Frontal cortex (tissue), 3 donors: ENCODE measurements at regions not wholly inside any gene's neighbourhood (a gene's known extent, or its start where the extent isn't known, plus 50 kb on each side); places are given as distances from the start of the nearest gene placed in this dataset.

Experiments
- DNase-seq, 2 donors: peaks; one replicate each; pipeline ENCODE4 v3.0.0; 2012; ENCODE audit warnings: low spot score in 2 of 2
- FAIRE-seq: peaks from 2 replicates; lab custom pipeline; 2012; peaks lifted over from hg19 to GRCh38; lab: Jason Lieb, UNC
- donor health status: control.
- donor health status: control.
- donor health status: control.

DNA sequence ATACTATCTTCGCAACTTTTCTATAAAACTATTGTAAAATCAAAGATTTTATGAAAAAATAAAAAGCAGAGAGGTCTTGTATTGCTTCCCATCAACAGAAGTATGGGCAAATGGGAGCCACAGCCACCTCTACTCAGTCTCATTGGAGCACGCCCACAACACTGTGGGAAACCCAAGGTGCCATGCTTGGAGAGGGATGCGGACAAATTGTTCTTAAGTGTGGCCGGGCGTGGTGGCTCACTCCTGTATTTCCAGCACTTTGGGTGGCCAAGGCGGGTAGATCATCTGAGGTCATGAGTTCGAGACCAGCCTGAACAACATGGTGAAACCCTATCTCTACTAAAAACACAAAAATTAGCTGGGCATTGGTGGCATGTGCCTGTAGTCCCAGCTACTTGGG lies 498.2 kb upstream of the SOX5 start:
- no peak for FAIRE-seq
- no peak for DNase-seq

DNA sequence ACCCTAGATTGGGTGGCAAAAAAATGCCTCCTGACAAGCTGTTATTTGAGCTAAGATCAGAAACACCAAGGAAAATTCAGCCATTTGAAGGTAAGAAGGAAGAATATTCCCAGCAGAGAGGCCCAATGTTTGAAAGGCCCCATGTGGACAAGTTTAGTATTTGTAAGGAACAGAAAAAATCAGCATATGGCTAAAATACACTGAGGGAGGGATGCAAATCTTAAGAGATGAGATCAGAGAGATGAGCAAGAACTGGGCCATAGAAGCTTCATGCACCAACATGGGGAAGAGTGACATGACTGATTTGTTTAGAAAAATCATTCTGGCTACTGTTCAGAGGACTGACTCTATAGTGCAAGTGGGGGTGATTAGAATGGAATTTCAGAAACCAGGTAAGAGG lies 496.8 kb upstream of the SOX5 start:
- FAIRE-seq: no peak
- no peak for DNase-seq

DNA sequence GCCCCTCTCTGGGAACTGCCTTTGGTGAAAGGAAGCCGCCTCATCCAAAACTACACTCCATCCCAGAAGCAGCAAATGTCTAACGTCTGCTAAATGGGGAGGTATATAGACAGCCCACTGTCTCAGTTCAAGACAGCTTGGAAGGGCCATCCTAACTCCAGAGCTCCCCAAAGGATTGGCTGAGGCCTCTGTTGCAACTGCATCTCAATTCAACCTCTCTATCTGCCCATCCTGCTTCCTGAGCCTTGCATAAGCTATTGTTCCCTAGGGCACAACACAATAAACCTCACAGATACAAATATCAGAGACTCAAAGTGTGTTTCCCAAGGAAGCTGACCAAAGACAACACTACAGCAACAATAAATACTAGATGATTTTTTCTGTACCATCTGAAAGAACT lies 495.2 kb upstream of the SOX5 start:
- FAIRE-seq (no peak), DNase-seq (no peak)

DNA sequence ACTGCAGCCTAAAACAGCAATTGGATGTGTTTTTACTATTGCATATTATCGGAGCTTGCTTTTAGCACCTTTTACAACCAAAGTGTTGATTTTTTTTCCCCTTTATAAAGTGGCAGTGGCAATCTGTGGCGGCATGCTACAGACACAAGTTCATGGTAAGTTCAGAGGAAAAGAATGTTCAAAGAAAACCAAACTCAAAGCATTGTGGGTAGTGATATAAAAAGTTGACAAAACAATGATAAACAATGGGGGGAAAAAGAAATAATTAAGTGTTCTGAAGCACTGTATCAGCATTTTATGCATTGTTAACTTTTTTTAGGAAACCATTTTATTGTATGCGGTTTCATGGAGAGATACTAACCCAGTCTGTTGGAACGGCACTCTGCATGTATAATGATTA lies 492.0 kb upstream of the SOX5 start:
- DNase-seq: no peak
- no peak for FAIRE-seq

DNA sequence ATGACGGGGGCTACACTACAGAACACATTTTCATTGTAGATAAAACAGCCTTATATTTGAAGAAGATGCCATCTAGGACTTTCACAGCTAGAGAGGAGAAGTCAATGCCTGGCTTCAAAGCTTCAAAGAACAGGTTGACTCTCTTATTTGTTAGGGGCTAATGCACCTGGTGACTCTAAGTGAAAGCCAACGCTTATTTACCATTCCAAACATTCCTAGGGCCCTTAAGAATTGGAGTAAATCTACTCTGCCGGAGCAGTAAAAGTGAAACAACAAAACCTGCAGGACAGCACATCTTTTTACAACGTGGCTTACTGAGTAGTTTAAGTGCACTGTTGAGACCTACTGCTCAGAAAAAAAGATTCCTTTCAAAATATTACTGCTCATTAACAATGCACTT lies 487.2 kb upstream of the SOX5 start:
- DNase-seq (no peak), FAIRE-seq (no peak)

DNA sequence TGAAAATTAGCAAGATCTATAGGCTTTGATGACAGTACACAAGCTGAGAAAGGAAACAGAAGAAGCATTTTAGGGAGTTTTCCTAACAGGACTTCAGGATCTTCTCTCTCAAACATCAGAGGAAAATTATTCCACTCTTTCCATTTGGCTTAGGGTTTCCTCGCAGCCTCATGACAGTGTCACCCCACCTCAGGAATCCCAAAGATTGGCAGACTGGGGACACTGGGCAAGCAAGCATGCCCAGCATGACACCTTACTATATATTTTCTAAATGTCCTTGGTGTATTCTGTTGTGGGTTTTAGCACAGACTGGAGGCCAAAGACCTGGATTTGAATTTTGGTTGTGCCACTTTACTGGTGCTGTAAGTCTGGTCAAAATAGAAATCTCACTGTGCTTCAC lies 482.4 kb upstream of the SOX5 start:
- DNase-seq: no peak
- FAIRE-seq: no peak

DNA sequence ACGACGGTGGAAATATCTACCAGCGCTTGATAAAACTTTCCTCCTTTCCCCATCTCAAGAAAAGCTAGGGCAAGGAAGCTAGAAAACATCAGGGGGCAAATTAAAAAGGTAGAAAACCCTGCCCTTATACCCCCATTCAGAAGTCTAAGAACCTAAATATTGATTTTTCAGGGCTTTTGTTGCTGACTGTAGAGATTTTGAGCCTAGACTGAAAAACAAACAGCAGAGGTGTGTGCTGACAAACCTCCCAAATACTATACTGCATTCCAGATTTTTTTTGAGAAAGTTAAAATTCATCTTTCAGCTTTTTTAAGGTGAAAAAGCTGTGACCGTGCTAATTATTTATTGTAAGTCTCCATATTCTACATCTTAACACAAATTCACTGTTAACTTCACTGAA lies 478.3 kb upstream of the SOX5 start:
- FAIRE-seq (no peak), DNase-seq (no peak)

DNA sequence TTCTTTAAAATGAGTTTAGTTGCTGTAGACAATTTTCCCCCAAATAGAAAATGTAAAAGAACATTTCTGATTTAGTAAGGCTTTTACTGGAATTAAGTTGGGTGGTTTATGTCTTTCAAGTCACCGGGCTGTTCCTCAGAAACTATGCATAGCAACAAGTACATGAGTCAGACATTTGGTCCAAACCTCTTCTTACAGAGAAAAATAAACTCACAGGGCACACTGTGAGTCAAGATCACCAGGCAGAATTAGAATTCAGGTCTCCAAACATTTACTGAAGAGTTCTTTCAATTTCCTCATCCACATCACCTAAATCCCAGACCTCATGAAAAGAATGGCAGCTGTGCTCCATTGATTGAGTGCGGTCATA lies 476.1 kb upstream of the SOX5 start:
- DNase-seq (no peak), FAIRE-seq (no peak)

DNA sequence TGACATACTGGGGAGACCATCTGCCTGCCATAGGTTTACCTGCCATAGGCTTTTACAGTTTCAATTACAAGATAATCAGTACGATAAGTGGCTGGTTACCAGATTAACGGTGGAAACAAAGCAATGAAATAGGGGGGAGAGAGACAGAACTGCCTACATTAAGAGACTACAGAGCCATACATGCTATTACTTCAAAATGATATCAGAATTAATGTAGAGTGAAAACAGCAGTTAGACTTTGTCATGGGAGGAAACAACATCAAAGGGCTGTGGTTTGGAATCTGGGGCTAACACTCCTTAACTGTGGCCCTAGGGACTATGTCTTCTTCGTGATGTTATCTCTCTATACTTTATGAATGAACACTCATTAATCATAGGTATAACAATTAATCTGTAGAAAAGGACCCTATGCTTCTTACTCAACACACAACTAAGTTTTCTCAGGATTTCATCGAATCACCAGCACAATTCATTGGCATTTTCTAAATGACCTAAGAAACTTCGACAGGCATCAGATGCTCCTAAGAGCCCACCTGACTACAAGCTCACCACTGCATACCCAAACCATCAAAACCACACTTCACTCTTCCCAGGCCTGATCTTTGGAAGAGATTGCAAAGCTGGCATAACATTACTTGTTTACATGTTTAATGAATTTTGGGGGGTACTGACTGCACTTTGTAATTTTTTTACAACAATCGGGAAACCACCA lies 475.6 kb upstream of the SOX5 start:
- FAIRE-seq: no peak

DNA sequence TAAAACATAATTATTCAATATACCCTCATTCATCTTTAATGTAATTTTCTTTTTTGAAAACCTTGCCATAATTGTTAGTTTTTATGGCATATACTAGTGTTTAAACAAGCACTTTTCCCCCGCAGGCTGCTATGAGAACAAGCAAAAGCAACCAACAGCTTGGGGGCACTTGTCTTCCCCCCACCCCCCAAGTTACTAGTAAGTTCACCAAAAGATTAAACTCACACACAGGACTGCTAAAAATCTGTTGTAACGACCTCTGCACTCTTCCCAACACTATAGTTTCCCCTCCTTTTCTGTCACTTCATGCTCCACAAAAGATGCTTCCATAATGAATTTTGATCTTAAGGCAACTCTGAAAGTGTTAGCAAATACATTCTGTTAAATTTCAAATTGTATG lies 474.9 kb upstream of the SOX5 start:
- no peak for FAIRE-seq
- no peak for DNase-seq

More for the DNA sequence above, 475.6 kb upstream of the SOX5 start:
- no peak for DNase-seq

DNA sequence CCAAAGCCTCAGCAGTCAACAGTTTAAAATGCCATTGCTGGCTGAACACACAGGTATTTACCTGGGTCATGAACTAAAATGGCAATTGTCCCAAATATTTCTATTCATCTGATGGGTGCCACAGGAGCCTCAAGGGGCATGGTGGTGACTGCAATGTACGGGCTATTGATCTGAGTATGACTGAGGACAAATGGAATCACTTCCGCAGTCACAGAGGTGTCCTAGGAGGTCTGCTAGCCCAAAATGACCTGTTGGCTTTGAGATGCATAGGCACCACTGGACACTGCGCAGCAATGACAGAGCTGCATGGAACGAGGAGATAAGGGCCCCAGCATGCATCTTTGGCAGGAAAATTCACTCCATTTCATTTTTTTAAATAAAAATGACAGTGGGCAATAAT lies 474.1 kb upstream of the SOX5 start:
- FAIRE-seq (no peak), DNase-seq (no peak)

DNA sequence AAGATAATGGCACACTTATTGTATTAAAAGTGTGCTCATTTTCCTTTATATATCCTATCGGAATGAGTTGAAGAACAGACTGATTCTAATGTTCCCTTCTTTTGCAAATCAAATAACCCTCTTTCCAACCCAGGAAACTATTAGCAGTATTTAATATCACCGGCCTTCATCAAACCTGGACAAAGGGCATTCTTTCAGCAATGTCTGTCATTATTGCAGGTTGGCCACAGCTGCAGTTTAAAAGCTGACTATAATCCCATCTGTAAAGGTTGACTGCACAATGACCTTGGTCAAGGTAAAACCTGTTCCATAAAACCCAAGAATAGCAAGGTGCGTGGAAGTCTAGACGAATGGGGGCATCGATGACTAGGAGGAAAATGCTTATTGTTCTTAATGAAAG lies 472.3 kb upstream of the SOX5 start:
- no peak for FAIRE-seq

DNA sequence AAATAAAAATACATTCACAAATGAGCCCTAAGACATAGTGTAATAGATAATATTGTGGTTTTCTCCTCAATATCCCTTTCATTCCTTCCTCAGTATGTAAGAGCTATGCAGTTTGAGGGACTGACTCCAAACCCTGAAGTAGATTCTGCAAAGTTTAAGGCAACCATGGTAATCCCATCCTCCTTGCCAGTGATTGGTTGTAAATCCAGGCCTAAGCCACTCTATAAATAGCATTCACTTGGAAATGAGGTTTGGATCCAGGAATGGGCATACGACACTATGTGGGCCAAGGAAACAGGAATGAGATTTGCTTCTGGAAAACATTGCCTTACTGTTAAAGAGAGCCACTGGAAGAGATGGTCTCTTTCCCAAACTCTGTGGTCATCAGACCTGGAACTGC lies 468.7 kb upstream of the SOX5 start:
- no peak for DNase-seq
- FAIRE-seq: no peak

More for the DNA sequence above, 472.3 kb upstream of the SOX5 start:
- DNase-seq: no peak

DNA sequence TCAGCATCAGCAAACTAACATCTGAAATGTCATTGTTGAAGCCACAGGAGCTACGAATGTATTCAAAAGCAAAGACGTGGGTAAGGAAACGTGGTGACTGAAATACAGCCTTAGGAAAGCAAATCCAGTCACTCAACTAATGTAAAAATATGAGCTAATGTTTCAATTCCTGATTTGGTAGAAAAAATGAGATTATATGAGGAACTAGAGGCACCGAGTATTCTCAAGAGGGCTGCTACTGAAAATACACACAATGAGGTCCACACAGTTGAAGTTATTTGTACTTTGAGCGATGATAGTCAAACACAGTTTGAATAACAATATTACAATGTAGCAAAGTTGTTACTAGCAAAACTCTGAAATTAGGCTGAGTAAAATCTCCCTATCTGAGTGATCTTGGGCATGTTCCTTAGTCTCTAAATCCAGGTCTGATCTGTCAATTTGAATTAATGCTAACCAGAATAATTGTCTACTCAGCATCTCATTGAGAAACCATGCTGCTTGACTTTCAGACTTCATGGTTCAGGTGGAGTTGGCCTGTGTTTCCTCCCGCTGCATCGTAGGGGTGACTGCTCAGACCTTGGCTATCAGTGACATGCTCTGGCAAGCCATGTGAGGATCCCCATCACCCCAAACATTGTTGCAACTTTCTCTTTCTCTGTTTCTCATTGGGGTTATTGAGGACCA lies 467.1 kb upstream of the SOX5 start:
- FAIRE-seq (no peak), DNase-seq (no peak)

DNA sequence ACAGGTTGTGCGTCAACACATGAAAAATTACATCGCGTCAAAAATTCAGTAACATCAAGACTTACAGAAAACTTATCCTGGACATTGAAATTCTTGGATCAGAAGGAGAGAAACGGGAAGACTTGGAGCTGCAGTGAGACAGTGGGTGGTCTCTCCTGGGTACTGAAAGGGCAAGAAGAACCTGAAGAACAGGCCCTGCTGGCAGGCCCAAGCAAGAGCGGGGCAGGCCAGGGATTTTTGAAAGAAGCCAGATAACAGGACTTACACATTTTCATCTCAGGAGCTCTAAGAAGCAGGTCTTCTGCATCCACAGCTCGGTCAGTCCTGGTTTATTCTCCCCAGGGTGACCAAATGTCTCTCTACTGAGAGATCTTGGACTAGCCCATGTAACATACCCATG lies 466.5 kb upstream of the SOX5 start:
- FAIRE-seq (no peak), DNase-seq (no peak)

DNA sequence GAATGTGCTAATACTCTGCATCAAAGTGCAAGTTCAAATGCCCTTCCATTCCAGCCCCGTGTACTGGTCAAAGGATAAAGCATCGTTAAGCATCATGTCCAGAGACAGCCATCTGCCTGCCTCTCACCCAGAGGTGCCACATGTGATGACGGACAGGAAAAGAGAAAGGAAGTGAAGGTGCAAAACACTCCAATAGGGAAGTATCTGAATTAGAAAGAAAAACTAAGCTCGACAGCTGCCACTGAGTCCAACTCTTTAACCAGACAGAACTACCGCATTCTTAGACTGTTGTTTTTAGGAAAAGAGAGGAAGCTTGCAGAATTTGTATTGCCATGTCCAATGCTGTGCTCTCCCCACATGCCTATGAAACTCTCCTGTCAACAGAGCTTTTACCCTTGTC lies 465.0 kb upstream of the SOX5 start:
- DNase-seq (no peak), FAIRE-seq (no peak)

DNA sequence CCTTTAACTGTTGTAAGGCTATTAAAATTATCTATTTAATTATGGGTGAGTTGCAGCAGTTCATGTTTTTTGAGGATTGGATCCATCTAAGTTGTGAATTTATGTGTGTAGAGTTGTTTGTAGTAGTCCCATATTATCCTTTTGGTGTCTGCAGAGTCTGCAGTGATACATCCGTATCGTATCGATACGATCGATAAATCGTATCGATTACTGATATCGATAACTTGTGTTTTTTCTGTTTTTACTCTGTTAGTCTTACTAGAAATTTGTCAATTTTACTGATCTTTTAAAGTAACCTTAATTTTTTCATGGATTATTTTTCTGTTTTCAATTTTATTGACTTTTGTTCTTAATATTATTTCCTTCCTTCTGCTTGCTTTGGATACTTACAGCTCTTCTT lies 462.5 kb upstream of the SOX5 start:
- DNase-seq: no peak
- FAIRE-seq: no peak

DNA sequence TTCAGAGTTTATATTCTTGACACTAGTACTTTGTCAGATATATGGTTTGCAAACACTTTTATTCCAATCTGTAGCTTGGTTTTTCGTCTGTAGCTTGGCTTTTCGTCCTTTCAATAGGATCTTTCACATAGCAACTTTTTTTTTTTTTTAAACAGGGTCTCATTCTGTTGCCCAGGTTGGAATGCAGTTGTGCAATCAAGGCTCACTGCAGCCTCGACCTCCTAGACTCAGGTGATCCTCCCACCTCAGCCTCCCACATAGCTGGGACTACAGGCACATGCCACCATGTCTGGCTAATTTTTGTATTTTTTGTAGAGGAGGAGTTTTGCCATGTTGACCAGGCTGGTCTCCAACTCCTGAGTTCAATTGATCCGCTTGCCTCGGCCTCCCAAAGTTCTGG lies 460.4 kb upstream of the SOX5 start:
- FAIRE-seq (no peak), DNase-seq (no peak)

DNA sequence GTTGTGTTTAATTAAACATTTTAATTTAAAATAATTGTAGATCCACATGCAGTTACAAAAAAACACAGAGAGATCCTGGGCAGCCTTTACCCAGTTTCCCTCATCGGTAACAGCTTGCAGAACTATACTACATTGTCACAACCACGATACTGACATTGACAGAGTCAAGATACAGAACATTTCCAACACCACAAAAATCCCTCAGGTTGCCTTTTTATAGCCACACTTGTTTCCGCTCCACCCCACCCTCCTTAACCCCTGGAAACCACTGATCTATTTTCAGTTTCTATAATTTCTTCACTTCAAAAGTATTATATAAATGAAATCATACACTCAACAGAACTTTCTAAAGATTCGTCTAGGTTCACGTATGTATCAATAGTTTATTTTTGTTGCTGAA lies 458.8 kb upstream of the SOX5 start:
- FAIRE-seq: no peak

DNA sequence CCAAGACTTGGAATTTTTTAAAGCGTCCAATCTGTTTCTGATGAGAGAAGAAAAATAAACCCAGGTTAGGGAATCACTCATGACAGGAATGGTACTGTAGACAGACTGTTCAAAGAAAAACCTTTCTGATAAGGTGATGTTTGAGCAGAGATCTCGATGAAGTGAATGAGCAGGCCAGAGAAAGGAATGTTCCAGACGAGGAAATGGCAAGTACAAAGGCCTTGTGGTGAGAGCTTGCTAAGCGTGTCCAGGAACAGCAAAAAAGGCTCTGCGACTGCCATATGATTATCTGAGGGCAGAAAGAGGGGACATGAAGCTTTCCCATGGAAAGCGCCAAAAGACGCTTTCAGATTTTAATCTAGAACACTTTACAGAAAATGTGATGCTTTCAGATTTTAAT lies 458.4 kb upstream of the SOX5 start:
- no peak for DNase-seq
- no peak for FAIRE-seq

More for the DNA sequence above, 458.8 kb upstream of the SOX5 start:
- DNase-seq: no peak

DNA sequence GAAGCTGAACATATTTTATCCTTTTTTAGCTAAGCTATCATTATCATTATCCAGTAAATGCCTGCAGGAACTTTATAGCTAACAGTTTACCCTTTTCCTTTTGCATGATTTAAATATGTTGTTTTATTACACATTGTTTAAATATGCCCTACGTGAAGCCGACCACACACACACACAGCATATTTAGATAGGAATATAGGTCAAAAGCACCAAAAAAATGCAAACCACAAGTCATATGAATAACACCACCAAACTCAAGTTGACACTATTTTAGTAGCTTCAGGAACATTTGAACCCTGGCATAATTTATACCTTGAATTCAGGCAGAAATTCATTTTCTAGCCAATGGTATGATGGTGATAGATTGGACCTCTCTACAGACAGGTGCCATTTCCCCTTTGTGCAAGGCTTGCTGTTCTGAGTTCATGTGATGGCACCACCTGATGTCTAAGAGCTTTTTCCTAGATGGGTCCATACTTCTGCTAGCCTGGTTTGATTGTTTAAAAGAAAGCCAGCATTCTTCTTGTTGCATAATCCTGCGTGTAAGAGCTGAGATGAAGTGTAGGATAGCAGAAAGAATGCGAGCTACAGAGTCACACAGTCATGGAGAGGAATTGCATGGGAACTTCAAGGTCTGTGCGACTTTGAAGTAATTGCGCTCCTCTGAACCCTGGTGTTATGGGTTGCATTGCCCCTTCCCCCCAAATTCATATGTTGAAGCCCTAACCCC lies 454.8 kb upstream of the SOX5 start:
- DNase-seq (no peak), FAIRE-seq (no peak)
